GM23338 (cell line): ENCODE measurements at regions not wholly inside any gene's neighbourhood (a gene's known extent, or its start where the extent isn't known, plus 50 kb on each side); places are given as distances from the start of the nearest gene placed in this dataset.

Source experiments
- ATAC-seq: fragments of 200-7000 bp; cut with Tn5 transposase; 3 replicates; pipeline ENCODE4 v1.9.1; 2020
- DNase-seq: peaks from one replicate; pipeline ENCODE4 v3.0.0-alpha.2; 2015; ENCODE audit warnings: low spot score
- H2AFZ ChIP-seq: fragments of 200-600 bp; sonication (generic); 2 replicates; pipeline ENCODE4 v1.8.0; 2016; ENCODE audit warnings: antibody characterized with exemption, mild to moderate bottlenecking, moderate library complexity
- H3F3A ChIP-seq: fragments of 200-600 bp; sonication (generic); replicated peaks from 2 replicates; pipeline ENCODE4 v1.8.0; 2017; ENCODE audit warnings: antibody characterized with exemption, mixed run types, low read depth
- H3K27ac ChIP-seq: fragments of 200-600 bp; sonication (generic); 2 replicates; pipeline ENCODE4 v1.6.1; 2016; ENCODE audit warnings: low read depth
- H3K27me3 ChIP-seq: fragments of 200-600 bp; sonication (generic); 2 replicates; pipeline ENCODE4 v1.8.0; 2016; ENCODE audit warnings: mild to moderate bottlenecking, mixed run types, moderate library complexity; ENCODE audit not compliant: insufficient read depth
- H3K36me3 ChIP-seq: fragments of 200-600 bp; sonication (generic); 2 replicates; pipeline ENCODE4 v1.8.0; 2016; ENCODE audit warnings: mild to moderate bottlenecking; ENCODE audit not compliant: insufficient read depth
- H3K4me1 ChIP-seq: fragments of 200-600 bp; sonication (generic); 2 replicates; pipeline ENCODE4 v1.8.0; 2016; ENCODE audit warnings: mild to moderate bottlenecking, moderate library complexity; ENCODE audit not compliant: insufficient read depth
- H3K4me2 ChIP-seq: fragments of 200-600 bp; sonication (generic); 2 replicates; pipeline ENCODE4 v1.7.1; 2017; ENCODE audit warnings: mixed run types
- H3K4me3 ChIP-seq: fragments of 200-600 bp; sonication (generic); 2 replicates; pipeline ENCODE4 v1.6.1; 2016; ENCODE audit warnings: mixed run types
- H3K79me2 ChIP-seq: fragments of 200-600 bp; sonication (generic); replicated peaks from 2 replicates; pipeline ENCODE4 v1.8.0; 2017; ENCODE audit warnings: mild to moderate bottlenecking; ENCODE audit not compliant: insufficient read depth
- H3K9me2 ChIP-seq: fragments of 200-600 bp; sonication (generic); 2 replicates; pipeline ENCODE4 v1.8.0; 2017; ENCODE audit not compliant: insufficient read depth
- H4K20me1 ChIP-seq: fragments of 200-600 bp; sonication (generic); replicated peaks from 2 replicates; pipeline ENCODE4 v1.8.0; 2017; ENCODE audit warnings: mild to moderate bottlenecking; ENCODE audit not compliant: insufficient read depth
- H3K27ac Mint-ChIP-seq: 2 replicates; pipeline ENCODE4 v1.8.0; 2020; ENCODE audit warnings: inconsistent platforms, mild to moderate bottlenecking, moderate library complexity, mixed read lengths
- H3K27me3 Mint-ChIP-seq: 3 replicates; pipeline ENCODE4 v1.8.0; 2022; ENCODE audit warnings: low read depth, mild to moderate bottlenecking, moderate library complexity, mixed read lengths, inconsistent platforms; ENCODE audit not compliant: insufficient read depth, poor library complexity
- H3K36me3 Mint-ChIP-seq: 3 replicates; pipeline ENCODE4 v1.8.0; 2021; ENCODE audit warnings: low read depth, mild to moderate bottlenecking, inconsistent platforms, moderate library complexity, mixed read lengths
- H3K4me1 Mint-ChIP-seq: 3 replicates; pipeline ENCODE4 v1.8.0; 2020; ENCODE audit warnings: mild to moderate bottlenecking, inconsistent platforms, mixed read lengths
- H3K4me3 Mint-ChIP-seq: 3 replicates; pipeline ENCODE4 v1.8.0; 2021; ENCODE audit warnings: moderate library complexity, mild to moderate bottlenecking, inconsistent platforms, mixed read lengths
- H3K9me3 Mint-ChIP-seq: 3 replicates; pipeline ENCODE4 v1.8.0; 2020; ENCODE audit warnings: moderate library complexity, mild to moderate bottlenecking, inconsistent platforms, mixed read lengths
- CREB1 ChIP-seq: fragments of 250-450 bp; sonication (Bioruptor Pico); IDR thresholded peaks from 2 replicates; pipeline ENCODE4 v1.5.0; 2020; ENCODE audit warnings: low read depth, mild to moderate bottlenecking, moderate library complexity
- EZH2 ChIP-seq: fragments of 200-600 bp; sonication (generic); IDR thresholded peaks from one replicate; pipeline ENCODE4 v1.8.0; 2017; ENCODE audit warnings: antibody characterized with exemption, mild to moderate bottlenecking, low read depth; ENCODE audit not compliant: unreplicated experiment
- POLR2AphosphoS5 ChIP-seq: IDR thresholded peaks from 2 replicates; pipeline ENCODE4 v1.6.1; 2016; ENCODE audit warnings: antibody characterized with exemption, low read depth
- STAT1 ChIP-seq: IDR thresholded peaks from one replicate; pipeline ENCODE4 v1.6.1; 2016; ENCODE audit warnings: antibody characterized with exemption; ENCODE audit not compliant: unreplicated experiment
- TF ChIP-seq, protein P1 (sequence below), 2 experiments: fragments of 200-600 bp in 1 of 2; sonication (generic) in 1 of 2; conservative IDR thresholded peaks; 2 replicates each; pipeline versions ENCODE4 v1.5.1 to v1.6.1; 2016 to 2017; ENCODE audit warnings: antibody characterized with exemption in 2 of 2, low read depth in 2 of 2, mild to moderate bottlenecking in 2 of 2, moderate library complexity in 1 of 2
- TF ChIP-seq, protein P2 (sequence below): fragments of 250-450 bp; sonication (Bioruptor Pico); IDR thresholded peaks from 2 replicates; pipeline ENCODE4 v1.5.0; 2020; ENCODE audit warnings: mild to moderate bottlenecking, moderate library complexity
- TF ChIP-seq, protein P3 (sequence below): IDR thresholded peaks from one replicate; pipeline ENCODE4 v1.6.1; 2018; ENCODE audit warnings: antibody characterized with exemption; ENCODE audit not compliant: unreplicated experiment

DNA sequence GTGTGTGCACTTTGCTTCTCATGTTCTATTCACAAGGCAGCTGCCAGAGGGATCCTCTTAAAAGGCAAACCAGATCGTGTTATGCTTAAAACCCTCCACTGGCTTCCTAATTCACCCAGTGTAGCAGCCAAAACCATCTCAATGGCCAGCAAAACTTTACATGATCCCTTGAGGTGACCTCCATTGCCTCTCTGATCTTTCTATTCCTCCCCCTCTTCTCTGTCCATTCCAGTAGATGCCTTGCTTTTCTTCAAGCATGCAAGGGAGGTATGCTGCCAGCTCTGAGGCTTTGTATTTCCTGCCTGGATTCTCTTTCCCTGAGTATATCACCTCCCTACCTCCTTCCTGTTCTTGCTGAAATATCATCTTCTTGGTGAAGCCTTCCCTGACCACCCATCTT is 93.2 kb upstream of the KCNK2 start:
- Histone ChIP-seq H3K36me3 (no peaks in the 10 kb centered on the region), H2AFZ (peak overlapping the region; percentile 59; the same call in 1 of the 2 replicates), H4K20me1 (no peaks in the 10 kb centered on the region), H3K4me3 (no peak overlapping the region), H3K79me2 (no peaks in the 10 kb centered on the region), H3K27ac (no peak overlapping the region), H3K4me2 (no peak overlapping the region), H3F3A (no peaks in the 10 kb centered on the region), H3K27me3 (no peaks in the 10 kb centered on the region), H3K4me1 (no peaks in the 10 kb centered on the region; the same call in 1 of the 2 replicates), H3K9me2 (no peaks in the 10 kb centered on the region)
- no peak for DNase-seq
- 0 out of 3 replicates have a peak, but pooled peaks cover 3% of the 10 kb centered on the region for H3K9me3 Mint-ChIP-seq
- ATAC-seq, result no peak
- peaks cover 1% of the 10 kb centered on the region for H3K27me3 Mint-ChIP-seq
- H3K27ac Mint-ChIP-seq, result peak overlapping the region; percentile 11; the same call in 1 of the 2 replicates
- peaks cover under 1% of the 10 kb centered on the region; the same call in 2 of the 3 replicates for H3K4me1 Mint-ChIP-seq
- no peaks in the 10 kb centered on the region for H3K36me3 Mint-ChIP-seq
- H3K4me3 Mint-ChIP-seq, result no peak overlapping the region
- TF ChIP-seq EZH2 (no peak), POLR2AphosphoS5 (no peak), STAT1 (no peak)
- TF ChIP-seq, protein P1, sequence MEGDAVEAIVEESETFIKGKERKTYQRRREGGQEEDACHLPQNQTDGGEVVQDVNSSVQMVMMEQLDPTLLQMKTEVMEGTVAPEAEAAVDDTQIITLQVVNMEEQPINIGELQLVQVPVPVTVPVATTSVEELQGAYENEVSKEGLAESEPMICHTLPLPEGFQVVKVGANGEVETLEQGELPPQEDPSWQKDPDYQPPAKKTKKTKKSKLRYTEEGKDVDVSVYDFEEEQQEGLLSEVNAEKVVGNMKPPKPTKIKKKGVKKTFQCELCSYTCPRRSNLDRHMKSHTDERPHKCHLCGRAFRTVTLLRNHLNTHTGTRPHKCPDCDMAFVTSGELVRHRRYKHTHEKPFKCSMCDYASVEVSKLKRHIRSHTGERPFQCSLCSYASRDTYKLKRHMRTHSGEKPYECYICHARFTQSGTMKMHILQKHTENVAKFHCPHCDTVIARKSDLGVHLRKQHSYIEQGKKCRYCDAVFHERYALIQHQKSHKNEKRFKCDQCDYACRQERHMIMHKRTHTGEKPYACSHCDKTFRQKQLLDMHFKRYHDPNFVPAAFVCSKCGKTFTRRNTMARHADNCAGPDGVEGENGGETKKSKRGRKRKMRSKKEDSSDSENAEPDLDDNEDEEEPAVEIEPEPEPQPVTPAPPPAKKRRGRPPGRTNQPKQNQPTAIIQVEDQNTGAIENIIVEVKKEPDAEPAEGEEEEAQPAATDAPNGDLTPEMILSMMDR (conservative IDR thresholded peaks at IDR 0.05; ENCODE audit: low read depth in 2 of 2), result no peak

DNA sequence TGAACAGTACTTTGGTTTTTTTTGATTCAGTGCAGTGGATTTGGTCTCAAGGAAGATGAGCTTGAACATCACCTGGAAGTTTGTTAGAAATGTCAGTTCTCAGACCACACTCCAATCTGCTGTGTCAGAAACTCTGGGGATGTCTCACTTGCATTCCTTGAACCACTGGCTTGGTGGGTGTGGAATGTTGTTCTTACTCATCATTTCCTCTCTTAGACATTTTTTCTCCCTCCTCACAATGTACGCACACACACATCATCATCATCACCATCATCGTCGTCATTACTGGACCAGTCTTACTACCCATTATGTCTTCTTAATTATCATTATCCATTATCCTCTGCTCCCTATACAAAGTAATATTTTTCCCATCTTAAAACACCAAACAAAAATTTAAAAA is 91.9 kb upstream of the KCNK2 start:
- no peak overlapping the region for H3K4me2 ChIP-seq
- H3K27ac ChIP-seq, result no peak overlapping the region
- Mint-ChIP-seq H3K36me3 (no peaks in the 10 kb centered on the region), H3K4me3 (no peak overlapping the region), H3K27me3 (peaks cover 1% of the 10 kb centered on the region), H3K4me1 (peaks cover 9% of the 10 kb centered on the region; the same call in 2 of the 3 replicates), H3K27ac (no peak overlapping the region), H3K9me3 (0 out of 3 replicates have a peak, but pooled peaks cover 3% of the 10 kb centered on the region)
- H3K79me2 ChIP-seq, result no peaks in the 10 kb centered on the region
- H3K4me1 ChIP-seq, result peaks cover 7% of the 10 kb centered on the region
- ATAC-seq (no peak), DNase-seq (no peak)
- no peaks in the 10 kb centered on the region for H4K20me1 ChIP-seq
- H3K27me3 ChIP-seq, result no peaks in the 10 kb centered on the region
- no peak overlapping the region for H2AFZ ChIP-seq
- no peak overlapping the region for H3K4me3 ChIP-seq
- H3K36me3 ChIP-seq, result no peaks in the 10 kb centered on the region
- H3F3A ChIP-seq, result no peaks in the 10 kb centered on the region
- no peaks in the 10 kb centered on the region for H3K9me2 ChIP-seq
- TF ChIP-seq, protein P2, sequence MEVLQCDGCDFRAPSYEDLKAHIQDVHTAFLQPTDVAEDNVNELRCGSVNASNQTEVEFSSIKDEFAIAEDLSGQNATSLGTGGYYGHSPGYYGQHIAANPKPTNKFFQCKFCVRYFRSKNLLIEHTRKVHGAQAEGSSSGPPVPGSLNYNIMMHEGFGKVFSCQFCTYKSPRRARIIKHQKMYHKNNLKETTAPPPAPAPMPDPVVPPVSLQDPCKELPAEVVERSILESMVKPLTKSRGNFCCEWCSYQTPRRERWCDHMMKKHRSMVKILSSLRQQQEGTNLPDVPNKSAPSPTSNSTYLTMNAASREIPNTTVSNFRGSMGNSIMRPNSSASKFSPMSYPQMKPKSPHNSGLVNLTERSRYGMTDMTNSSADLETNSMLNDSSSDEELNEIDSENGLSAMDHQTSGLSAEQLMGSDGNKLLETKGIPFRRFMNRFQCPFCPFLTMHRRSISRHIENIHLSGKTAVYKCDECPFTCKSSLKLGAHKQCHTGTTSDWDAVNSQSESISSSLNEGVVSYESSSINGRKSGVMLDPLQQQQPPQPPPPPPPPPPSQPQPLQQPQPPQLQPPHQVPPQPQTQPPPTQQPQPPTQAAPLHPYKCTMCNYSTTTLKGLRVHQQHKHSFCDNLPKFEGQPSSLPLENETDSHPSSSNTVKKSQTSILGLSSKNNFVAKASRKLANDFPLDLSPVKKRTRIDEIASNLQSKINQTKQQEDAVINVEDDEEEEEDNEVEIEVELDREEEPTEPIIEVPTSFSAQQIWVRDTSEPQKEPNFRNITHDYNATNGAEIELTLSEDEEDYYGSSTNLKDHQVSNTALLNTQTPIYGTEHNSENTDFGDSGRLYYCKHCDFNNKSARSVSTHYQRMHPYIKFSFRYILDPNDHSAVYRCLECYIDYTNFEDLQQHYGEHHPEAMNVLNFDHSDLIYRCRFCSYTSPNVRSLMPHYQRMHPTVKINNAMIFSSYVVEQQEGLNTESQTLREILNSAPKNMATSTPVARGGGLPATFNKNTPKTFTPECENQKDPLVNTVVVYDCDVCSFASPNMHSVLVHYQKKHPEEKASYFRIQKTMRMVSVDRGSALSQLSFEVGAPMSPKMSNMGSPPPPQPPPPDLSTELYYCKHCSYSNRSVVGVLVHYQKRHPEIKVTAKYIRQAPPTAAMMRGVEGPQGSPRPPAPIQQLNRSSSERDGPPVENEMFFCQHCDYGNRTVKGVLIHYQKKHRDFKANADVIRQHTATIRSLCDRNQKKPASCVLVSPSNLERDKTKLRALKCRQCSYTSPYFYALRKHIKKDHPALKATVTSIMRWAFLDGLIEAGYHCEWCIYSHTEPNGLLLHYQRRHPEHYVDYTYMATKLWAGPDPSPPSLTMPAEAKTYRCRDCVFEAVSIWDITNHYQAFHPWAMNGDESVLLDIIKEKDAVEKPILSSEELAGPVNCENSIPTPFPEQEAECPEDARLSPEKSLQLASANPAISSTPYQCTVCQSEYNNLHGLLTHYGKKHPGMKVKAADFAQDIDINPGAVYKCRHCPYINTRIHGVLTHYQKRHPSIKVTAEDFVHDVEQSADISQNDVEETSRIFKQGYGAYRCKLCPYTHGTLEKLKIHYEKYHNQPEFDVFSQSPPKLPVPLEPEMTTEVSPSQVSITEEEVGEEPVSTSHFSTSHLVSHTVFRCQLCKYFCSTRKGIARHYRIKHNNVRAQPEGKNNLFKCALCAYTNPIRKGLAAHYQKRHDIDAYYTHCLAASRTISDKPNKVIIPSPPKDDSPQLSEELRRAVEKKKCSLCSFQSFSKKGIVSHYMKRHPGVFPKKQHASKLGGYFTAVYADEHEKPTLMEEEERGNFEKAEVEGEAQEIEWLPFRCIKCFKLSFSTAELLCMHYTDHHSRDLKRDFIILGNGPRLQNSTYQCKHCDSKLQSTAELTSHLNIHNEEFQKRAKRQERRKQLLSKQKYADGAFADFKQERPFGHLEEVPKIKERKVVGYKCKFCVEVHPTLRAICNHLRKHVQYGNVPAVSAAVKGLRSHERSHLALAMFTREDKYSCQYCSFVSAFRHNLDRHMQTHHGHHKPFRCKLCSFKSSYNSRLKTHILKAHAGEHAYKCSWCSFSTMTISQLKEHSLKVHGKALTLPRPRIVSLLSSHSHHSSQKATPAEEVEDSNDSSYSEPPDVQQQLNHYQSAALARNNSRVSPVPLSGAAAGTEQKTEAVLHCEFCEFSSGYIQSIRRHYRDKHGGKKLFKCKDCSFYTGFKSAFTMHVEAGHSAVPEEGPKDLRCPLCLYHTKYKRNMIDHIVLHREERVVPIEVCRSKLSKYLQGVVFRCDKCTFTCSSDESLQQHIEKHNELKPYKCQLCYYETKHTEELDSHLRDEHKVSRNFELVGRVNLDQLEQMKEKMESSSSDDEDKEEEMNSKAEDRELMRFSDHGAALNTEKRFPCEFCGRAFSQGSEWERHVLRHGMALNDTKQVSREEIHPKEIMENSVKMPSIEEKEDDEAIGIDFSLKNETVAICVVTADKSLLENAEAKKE (CRISPR knock-in tag), result no peak
- TF ChIP-seq, protein P3, sequence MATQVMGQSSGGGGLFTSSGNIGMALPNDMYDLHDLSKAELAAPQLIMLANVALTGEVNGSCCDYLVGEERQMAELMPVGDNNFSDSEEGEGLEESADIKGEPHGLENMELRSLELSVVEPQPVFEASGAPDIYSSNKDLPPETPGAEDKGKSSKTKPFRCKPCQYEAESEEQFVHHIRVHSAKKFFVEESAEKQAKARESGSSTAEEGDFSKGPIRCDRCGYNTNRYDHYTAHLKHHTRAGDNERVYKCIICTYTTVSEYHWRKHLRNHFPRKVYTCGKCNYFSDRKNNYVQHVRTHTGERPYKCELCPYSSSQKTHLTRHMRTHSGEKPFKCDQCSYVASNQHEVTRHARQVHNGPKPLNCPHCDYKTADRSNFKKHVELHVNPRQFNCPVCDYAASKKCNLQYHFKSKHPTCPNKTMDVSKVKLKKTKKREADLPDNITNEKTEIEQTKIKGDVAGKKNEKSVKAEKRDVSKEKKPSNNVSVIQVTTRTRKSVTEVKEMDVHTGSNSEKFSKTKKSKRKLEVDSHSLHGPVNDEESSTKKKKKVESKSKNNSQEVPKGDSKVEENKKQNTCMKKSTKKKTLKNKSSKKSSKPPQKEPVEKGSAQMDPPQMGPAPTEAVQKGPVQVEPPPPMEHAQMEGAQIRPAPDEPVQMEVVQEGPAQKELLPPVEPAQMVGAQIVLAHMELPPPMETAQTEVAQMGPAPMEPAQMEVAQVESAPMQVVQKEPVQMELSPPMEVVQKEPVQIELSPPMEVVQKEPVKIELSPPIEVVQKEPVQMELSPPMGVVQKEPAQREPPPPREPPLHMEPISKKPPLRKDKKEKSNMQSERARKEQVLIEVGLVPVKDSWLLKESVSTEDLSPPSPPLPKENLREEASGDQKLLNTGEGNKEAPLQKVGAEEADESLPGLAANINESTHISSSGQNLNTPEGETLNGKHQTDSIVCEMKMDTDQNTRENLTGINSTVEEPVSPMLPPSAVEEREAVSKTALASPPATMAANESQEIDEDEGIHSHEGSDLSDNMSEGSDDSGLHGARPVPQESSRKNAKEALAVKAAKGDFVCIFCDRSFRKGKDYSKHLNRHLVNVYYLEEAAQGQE, result no peak
- no peak for TF ChIP-seq CREB1 (CRISPR knock-in tag)
- TF ChIP-seq, protein P1 (conservative IDR thresholded peaks at IDR 0.05; ENCODE audit: low read depth in 2 of 2), result no peak
